ENCODE measurements at regions not wholly inside any gene's neighbourhood (a gene's known extent, or its start where the extent isn't known, plus 50 kb on each side); places are given as distances from the start of the nearest gene placed in this dataset.
"Not testable (repeated sequence)": the region's sequence is repeated elsewhere in the genome, so short reads cannot be mapped to it uniquely, and the experiment has no call there.

GRCh38 chr1:188017921-188018320, 1189.2 kb downstream of the PLA2G4A start:
- Mint-ChIP-seq H3K27me3 (no peaks in the 10 kb centered on the region), H3K27ac (no peak overlapping the region), H3K9me3 (no peaks in the 10 kb centered on the region), H3K4me3 (no peak overlapping the region), H3K36me3 (ENCODE audit: low read depth) (no peaks in the 10 kb centered on the region), H3K4me1 (no peaks in the 10 kb centered on the region)
- TF ChIP-seq CTCF (IDR thresholded peaks at IDR 0.05) = no peak
- POLR2A ChIA-PET = no interaction called here
- no peak for ATAC-seq (ENCODE audit: low read depth)
- CTCF ChIA-PET = no interaction called here
- intact Hi-C loops (cut with micrococcal nuclease) = no loop called here
- no peak for DNase-seq

- intact Hi-C loops (cut with micrococcal nuclease) = no loop called here
- no peak for TF ChIP-seq CTCF (IDR thresholded peaks at IDR 0.05)
- no peak for DNase-seq
- no peak overlapping the region for H3K27ac Mint-ChIP-seq
- no peaks in the 10 kb centered on the region for H3K4me1 Mint-ChIP-seq
- ATAC-seq (ENCODE audit: low read depth) = no peak
- ChIA-PET CTCF (no interaction called here), POLR2A (no interaction called here)
- H3K9me3 Mint-ChIP-seq = no peaks in the 10 kb centered on the region
- no peaks in the 10 kb centered on the region for H3K36me3 Mint-ChIP-seq (ENCODE audit: low read depth)
- H3K27me3 Mint-ChIP-seq = no peaks in the 10 kb centered on the region
- no peak overlapping the region for H3K4me3 Mint-ChIP-seq
Measured at GRCh38 chr1:188022661-188023060, 1193.9 kb downstream of the PLA2G4A start.

GRCh38 chr1:188023206-188023605, 1194.5 kb downstream of the PLA2G4A start:
- no peak overlapping the region for H3K27ac Mint-ChIP-seq
- no peak for TF ChIP-seq CTCF (IDR thresholded peaks at IDR 0.05)
- ATAC-seq (ENCODE audit: low read depth) (no peak), DNase-seq (no peak)
- CTCF ChIA-PET = no interaction called here
- no peak overlapping the region for H3K4me3 Mint-ChIP-seq
- no peaks in the 10 kb centered on the region for H3K9me3 Mint-ChIP-seq
- no peaks in the 10 kb centered on the region for H3K36me3 Mint-ChIP-seq (ENCODE audit: low read depth)
- intact Hi-C loops (cut with micrococcal nuclease) = no loop called here
- no peaks in the 10 kb centered on the region for H3K27me3 Mint-ChIP-seq
- POLR2A ChIA-PET = no interaction called here
- no peaks in the 10 kb centered on the region for H3K4me1 Mint-ChIP-seq

- no peaks in the 10 kb centered on the region for H3K36me3 Mint-ChIP-seq (ENCODE audit: low read depth)
- no peak overlapping the region for H3K4me3 Mint-ChIP-seq
- ATAC-seq (ENCODE audit: low read depth) (no peak), DNase-seq (no peak)
- CTCF ChIA-PET = no interaction called here
- no peaks in the 10 kb centered on the region for H3K9me3 Mint-ChIP-seq
- TF ChIP-seq CTCF (IDR thresholded peaks at IDR 0.05) = no peak
- no peaks in the 10 kb centered on the region for H3K4me1 Mint-ChIP-seq
- intact Hi-C loops (cut with micrococcal nuclease) = no loop called here
- H3K27ac Mint-ChIP-seq = no peak overlapping the region
- POLR2A ChIA-PET = no interaction called here
- no peaks in the 10 kb centered on the region for H3K27me3 Mint-ChIP-seq
Measured at GRCh38 chr1:188027613-188028012, 1198.9 kb downstream of the PLA2G4A start.

- H3K27ac Mint-ChIP-seq; H3K4me3 Mint-ChIP-seq; CTCF ChIA-PET; H3K9me3 Mint-ChIP-seq; H3K27me3 Mint-ChIP-seq; POLR2A ChIA-PET; ATAC-seq (ENCODE audit: low read depth); H3K36me3 Mint-ChIP-seq (ENCODE audit: low read depth); DNase-seq; intact Hi-C loops (cut with micrococcal nuclease); H3K4me1 Mint-ChIP-seq: not testable (repeated sequence)
Measured at GRCh38 chr1:188037572-188037971, 1208.8 kb downstream of the PLA2G4A start.

GRCh38 chr1:188043536-188044245, 1214.9 kb downstream of the PLA2G4A start:
- intact Hi-C loops (cut with micrococcal nuclease) = no loop called here
- ChIA-PET CTCF (no interaction called here), POLR2A (no interaction called here)
- DNase-seq = no peak
- H3K27me3 Mint-ChIP-seq = no peaks in the 10 kb centered on the region
- H3K4me1 Mint-ChIP-seq = no peaks in the 10 kb centered on the region
- no peak for ATAC-seq (ENCODE audit: low read depth)
- TF ChIP-seq CTCF (IDR thresholded peaks at IDR 0.05) = no peak
- H3K27ac Mint-ChIP-seq = no peak overlapping the region
- no peaks in the 10 kb centered on the region for H3K36me3 Mint-ChIP-seq (ENCODE audit: low read depth)
- peaks cover 2% of the 10 kb centered on the region for H3K9me3 Mint-ChIP-seq
- H3K4me3 Mint-ChIP-seq = no peak overlapping the region

All from activated B cell treated with CpG ODN at 0.5 μM for 24 hours (primary cell).